SIG-M5 treated with dmso at 0.1 percent for 504 hours (cell line): ENCODE measurements at regions not wholly inside any gene's neighbourhood (a gene's known extent, or its start where the extent isn't known, plus 50 kb on each side); places are given as distances from the start of the nearest gene placed in this dataset.
"Not testable (repeated sequence)": the region's sequence is repeated elsewhere in the genome, so short reads cannot be mapped to it uniquely, and the experiment has no call there.

Source experiments
- DNase-seq: peaks from one replicate; lab custom pipeline; 2025; ENCODE audit not compliant: unreplicated experiment; lab: John Stamatoyannopoulos, UW

- DNase-seq = no peak
Measured at GRCh38 chr4:158958489-158959270, 144.2 kb upstream of the RAPGEF2 start.

DNA sequence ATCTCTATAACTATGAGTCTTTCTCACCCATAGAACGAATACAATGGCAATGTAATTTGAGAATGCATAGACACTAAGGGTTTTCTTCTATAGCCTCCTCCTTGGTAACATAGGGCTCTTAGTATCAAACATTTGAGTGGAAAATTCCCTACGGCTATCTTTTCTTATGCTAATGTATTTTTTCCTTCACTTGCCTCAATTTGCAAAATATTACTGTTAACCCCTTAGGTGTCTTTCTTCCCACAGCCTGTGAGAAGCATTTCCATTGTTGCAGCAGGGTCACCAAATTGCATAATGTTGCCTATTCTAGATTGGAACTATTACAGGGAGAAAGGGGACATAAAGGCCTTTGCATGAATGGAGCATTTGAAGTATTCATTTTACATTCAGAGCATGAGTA lies 140.5 kb upstream of the RAPGEF2 start:
- DNase-seq = no peak

- not testable (repeated sequence) for DNase-seq
Measured at GRCh38 chr4:158963282-158963681, 139.6 kb upstream of the RAPGEF2 start.

- DNase-seq = peak; percentile 9
Measured at GRCh38 chr4:158964114-158964727, 138.7 kb upstream of the RAPGEF2 start.

DNA sequence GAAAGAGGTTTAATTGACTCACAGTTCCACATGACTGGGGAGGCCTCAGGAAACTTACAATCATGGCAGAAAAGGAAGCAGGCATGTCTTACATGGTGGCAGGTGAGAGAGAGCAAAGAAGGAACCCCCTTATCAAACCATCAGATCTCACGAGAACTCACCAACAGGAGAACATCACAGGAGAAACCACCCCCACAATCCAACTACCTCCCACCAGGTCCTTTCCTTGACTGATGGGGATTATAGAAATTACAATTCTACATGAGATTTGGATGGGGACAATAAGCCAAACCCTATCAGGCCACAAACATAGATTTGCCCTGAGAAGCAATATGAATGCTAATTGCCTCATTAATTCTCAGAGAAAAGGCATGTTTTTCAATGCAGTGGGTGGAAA lies 138.2 kb upstream of the RAPGEF2 start:
- DNase-seq = no peak

GRCh38 chr4:158965226-158965625 lies 137.7 kb upstream of the RAPGEF2 start:
- DNase-seq = no peak

DNA sequence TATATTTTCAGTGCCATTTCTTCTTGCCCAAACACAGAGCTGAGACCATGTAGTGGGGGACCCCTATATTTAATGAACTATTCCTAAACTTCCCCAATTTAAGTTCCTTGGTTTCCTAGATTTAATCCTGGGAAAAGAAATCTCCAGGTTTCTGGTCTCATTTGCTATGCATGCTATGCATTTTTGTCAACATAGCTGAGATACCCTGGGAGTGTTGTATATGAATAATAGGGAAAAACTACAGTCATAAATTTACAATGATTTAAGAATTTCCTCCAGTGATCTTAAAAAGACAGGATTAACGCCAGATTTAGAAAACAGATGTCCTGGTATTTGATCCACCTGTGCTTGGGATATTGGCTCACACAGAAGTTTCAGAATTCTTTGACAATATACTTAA lies 136.8 kb upstream of the RAPGEF2 start:
- DNase-seq = no peak

DNA sequence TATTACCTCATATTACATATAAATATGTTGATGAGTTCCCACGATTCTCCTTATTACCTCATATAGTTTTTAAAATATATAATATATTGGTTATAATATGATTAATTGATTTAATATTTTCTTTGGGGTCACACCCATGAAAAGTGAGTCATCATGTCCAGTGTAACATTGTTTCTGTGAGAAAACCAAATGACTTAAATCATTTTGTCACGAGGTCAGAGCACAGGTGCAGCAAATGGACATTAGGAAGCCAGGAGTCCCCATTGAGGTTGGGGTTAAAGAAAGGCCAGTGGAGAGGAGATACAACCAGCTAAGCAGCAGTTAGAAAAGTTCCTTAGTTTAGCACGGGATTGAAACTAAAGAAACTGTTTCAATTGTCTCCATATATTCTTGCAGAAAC lies 133.9 kb upstream of the RAPGEF2 start:
- no peak for DNase-seq

GRCh38 chr4:158970812-158971211 lies 132.1 kb upstream of the RAPGEF2 start:
- no peak for DNase-seq

DNA sequence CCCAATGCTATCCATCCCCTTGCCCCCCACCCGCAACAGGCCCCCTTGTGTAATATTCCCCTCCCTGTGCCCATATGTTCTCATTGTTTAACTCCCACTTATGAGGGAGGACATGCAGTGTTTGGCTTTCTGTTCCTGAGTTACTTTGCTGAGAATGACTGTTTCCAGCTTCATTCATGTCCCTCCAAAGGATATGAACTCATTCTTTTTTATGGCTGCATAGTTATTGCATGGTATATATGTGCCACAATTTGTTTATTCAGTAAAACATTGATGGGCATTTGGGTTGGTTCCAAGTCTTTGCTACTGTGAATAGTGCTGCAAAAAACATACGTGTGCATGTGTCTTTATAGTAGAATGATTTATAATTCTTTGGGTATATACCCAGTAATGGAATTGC lies 128.4 kb upstream of the RAPGEF2 start:
- not testable (repeated sequence) for DNase-seq

DNA sequence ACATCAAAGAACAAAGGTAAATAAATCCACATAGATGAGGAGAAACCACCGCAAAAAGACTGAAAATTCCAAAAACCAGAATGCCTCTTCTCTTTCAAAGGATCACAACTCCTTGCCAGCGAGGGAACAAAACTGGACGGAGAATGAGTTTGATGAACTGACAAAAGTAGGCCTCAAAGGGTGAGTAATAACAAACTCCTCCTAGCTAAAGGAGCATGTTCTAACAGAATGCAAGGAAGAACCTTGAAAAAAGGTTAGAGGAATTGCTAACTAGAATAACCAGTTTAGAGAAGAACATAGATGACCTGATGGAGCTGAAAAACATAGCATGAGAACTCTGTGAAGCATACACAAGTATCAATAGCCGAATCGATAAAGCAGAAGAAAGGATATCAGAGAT lies 122.2 kb upstream of the RAPGEF2 start:
- DNase-seq = not testable (repeated sequence)

GRCh38 chr4:158991534-158992155 lies 111.2 kb upstream of the RAPGEF2 start:
- no peak for DNase-seq

- DNase-seq = peak; percentile 39
Measured at GRCh38 chr4:158993891-158994290, 109.0 kb upstream of the RAPGEF2 start.

GRCh38 chr4:158995040-158995439 lies 107.8 kb upstream of the RAPGEF2 start:
- DNase-seq = no peak

- no peak for DNase-seq
Measured at GRCh38 chr4:158995965-158996364, 106.9 kb upstream of the RAPGEF2 start.

DNA sequence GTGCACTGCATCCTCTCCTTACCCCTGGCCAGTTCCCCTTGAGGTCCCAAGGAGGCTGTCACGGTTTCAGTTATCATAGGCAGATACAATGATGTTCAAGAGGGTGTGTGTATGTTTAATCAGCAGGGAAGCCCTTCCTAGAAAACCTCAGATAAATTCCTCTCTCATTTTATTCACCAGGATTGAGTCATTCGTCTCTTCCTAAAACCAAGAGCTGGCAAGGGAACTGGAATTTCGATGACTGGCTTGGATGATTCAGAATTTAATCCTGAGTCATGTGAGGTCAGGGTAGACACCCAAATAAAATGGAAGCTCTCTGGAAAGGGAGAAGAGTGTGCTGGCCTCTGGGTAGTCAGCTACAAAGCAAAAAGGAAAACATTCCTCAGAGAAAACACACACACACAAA lies 106.2 kb upstream of the RAPGEF2 start:
- DNase-seq = no peak

- no peak for DNase-seq
Measured at GRCh38 chr4:158997660-158998349, 105.1 kb upstream of the RAPGEF2 start.

DNA sequence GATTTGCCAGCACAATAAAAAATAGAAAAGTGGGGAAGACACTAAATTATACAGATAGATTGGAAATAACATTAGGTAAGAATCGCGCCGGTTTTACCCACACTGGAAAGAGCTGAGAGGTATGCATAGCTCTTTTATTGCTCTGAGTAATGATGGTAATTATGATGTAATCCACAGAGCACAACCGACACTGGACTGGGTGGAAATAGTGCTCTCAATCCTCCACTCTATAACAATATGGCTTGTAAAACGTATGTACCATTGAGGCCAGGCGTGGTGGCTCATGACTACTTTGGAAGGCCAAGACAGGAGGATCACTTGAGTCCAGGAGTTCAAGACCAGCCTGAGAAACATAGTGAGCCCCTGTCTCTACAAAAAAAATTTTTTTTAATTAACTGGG lies 104.3 kb upstream of the RAPGEF2 start:
- DNase-seq = no peak

GRCh38 chr4:158999166-158999682 lies 103.7 kb upstream of the RAPGEF2 start:
- DNase-seq = no peak

- DNase-seq = no peak
Measured at GRCh38 chr4:158999849-159000248, 103.0 kb upstream of the RAPGEF2 start.

GRCh38 chr4:159002950-159003349 lies 99.9 kb upstream of the RAPGEF2 start:
- no peak for DNase-seq
